GM21529 (cell line): ENCODE measurements at regions not wholly inside any gene's neighbourhood (a gene's known extent, or its start where the extent isn't known, plus 50 kb on each side); places are given as distances from the start of the nearest gene placed in this dataset.
A peak's percentile ranks its signal among the peaks of the same experiment; 100 is the strongest.
"Not testable (repeated sequence)": the region's sequence is repeated elsewhere in the genome, so short reads cannot be mapped to it uniquely, and the experiment has no call there.

ENCODE experiments used
- ATAC-seq: cut with Tn5 transposase; IDR thresholded peaks from one replicate; pipeline ENCODE4 v1.9.1; 2021; ENCODE audit not compliant: unreplicated experiment

GRCh38 chr13:44815623-44816022, 173.6 kb downstream of the NUFIP1 start:
- peak; percentile 51 for ATAC-seq

DNA sequence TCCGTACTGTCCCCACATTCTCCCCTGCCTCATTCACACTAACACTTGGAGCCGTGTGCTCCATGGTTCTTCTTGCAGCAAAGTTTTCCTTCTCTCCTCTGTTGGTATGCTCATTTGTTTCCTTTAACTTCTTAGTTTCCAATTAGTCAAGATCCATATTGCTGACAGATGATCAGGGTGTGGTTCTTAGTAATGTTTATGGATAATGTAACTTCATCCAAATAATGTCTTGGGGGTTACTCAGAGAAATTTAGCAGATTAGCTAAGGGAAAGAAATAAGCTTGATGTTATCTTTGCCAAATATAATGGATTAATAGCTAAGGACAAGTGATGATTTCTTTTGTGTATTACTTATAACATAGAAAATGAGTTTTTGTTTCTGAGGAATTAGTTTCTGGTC, 174.4 kb downstream of the NUFIP1 start:
- no peak for ATAC-seq

GRCh38 chr13:44814161-44814560, 175.1 kb downstream of the NUFIP1 start:
- no peak for ATAC-seq

DNA sequence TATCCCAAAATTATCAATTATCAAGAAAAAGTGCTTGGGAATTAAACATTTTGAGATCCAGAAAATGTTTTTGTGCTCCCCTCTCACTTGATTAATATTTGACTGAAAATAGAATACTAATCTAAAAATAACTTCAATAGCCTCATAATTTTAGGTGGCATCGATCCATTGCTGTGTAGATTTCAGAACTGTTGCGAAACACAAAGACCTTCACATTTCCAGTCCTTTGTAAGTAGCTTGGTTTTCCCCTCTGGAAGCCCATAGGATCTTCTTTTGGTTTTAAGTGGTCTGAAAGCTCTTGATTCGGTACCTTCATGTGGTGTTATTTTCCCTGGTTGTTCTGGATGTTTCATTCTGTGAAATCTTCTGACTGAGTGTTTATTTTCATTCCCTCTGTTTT, 176.5 kb downstream of the NUFIP1 start:
- no peak for ATAC-seq

DNA sequence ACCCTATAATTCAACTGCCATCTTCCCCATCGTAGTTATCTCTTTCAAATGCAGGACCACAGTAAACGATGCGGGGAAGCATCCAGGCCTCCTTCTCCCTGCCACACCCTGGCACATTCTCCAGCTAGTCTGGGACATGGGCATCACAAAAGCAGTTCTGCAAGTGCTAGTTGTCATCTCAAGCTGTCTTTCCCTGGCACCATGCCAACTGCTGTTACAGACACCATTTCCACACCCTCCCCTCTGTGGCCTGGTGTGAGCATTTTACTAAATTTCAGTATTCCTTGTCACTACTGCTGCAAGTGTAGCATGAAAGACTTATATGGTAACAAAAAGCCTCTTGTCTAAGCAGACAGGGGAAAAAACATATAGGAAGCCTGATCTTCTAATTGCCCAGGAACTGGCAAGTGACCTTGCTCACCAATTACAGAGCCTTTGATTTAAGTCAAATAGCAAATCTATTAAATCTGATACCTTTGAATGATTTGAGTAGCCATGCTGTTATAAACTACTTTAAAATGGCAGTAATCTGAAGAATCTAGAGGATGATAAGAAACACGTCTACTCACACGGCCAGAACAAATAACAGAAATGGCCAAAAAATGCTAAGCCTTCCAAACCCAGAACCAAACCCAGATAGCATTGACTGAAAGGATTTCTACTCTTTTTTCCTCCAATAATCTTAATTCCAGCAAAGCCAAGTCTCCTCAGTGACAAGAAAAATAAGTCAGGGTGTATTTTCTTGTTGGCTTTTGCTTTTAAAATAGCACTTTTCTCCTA, 179.0 kb downstream of the NUFIP1 start:
- ATAC-seq: no peak

DNA sequence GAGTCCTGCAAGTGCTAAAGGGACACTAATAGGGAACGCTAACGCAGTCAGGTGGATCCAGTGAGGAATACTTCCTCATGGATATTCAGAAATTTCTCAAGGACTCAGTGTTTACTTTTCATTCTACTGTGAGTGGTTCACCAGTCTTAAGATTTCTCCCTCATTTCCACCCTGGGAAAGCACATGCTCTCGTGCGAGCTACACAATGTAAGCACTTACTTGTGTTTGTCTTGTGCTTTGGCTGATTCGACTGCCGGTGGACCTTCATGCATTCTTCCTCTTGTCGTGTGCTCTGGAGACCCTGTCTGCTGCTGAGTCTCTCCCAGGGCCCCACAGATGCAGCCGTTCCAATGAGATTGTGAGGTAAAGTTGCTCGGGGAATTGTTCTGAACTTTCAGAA, 180.1 kb downstream of the NUFIP1 start:
- ATAC-seq: no peak

DNA sequence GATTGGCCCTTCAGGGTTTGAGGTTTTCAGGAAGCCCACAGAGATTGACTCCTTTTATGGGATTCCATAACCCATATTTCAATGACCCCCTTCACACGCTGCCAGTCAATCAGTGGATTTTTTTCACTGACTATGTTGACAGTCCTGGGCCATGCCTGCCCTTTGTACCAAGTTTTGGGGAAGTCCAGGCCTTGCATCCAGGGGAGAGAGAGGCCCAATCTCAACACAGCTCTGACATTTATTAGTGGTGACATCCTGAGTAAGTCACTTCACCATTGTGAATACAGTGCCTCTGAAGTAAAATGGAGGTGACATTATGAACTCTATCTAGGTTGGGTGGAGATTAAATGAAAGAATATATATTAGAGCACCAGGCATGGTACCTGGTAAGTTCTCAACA, 181.1 kb downstream of the NUFIP1 start:
- ATAC-seq: no peak

GRCh38 chr13:44807449-44808034, 181.7 kb downstream of the NUFIP1 start:
- no peak for ATAC-seq

DNA sequence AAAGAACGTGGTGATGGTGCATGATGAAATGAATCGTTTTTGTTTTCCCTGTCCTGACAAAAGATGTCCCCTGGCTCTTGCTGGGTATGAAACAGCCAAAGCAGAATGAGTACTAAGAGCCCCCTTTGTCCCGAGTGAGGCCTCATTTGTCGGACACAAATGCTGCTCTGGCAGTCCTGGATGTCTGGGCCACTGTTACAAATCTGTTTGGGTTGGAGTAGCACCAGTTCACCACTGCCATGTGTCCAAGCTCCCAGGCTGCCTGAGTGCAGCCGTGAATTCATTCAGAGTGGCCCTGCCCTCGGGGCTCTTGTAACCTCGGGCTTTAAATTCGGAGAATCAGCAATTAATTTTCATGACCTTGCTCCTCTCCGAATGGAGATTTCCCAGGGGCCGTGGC, 182.4 kb downstream of the NUFIP1 start:
- ATAC-seq: no peak

DNA sequence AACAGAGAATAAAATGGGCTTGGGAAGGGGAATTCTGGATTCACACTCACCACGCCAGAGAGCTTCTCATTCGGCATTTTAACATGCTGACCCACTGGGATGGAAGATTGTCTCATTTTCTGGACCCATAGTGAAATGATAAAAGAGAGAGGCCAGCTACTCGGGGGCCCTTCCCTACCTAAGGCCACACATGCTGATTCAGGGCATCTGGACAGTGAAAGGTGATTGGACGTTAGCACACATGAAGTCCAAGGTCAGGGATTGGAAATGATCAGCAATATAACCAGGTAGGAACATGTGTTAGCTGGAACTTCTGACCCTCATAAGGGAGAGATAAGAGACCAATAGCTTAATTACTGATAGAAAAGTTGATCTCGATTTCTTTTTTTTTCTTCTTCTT, 183.7 kb downstream of the NUFIP1 start:
- ATAC-seq: no peak

- no peak for ATAC-seq
These were observed 185.9 kb downstream of the NUFIP1 start for GRCh38 chr13:44803390-44803789.

DNA sequence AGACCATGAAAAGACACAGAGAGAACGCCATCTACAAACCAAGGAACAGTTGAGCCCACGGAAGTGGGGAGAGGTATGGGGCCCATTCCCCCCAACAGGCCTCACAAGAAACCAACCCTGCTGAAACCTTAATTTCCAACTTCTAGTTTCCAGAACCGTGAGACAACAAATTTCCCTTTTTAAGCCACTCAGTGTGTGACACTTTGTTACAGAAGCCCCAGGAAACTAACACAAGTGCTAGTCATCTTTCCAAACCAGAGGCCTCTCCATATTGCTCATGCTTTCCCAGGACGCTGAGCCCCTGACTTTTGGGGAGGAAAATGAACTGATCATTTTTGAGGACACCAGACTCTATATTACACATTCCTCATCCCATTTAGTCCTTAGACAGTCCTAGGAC, 186.8 kb downstream of the NUFIP1 start:
- ATAC-seq: no peak

- no peak for ATAC-seq
These were observed 187.3 kb downstream of the NUFIP1 start for GRCh38 chr13:44801990-44802389.

DNA sequence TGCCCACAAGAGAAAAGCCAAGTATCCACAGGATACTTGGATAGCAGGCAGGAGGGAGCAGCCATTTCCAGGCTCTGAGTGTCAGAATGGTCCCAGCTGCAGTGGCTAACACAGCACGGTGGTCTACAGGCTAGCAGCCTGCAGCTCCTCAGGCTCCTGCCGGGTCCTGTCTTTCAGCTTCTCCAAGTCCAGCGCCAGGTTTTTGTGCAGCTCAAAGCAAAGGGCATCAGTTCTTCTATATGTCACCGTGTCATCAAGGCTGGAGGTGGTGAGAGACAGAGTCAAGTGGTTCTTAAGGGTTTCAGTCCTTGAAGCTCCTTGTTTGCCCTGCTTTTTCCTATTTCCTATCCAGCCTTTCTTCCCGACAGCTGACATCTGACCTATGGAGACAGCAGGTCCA, 188.6 kb downstream of the NUFIP1 start:
- no peak for ATAC-seq

DNA sequence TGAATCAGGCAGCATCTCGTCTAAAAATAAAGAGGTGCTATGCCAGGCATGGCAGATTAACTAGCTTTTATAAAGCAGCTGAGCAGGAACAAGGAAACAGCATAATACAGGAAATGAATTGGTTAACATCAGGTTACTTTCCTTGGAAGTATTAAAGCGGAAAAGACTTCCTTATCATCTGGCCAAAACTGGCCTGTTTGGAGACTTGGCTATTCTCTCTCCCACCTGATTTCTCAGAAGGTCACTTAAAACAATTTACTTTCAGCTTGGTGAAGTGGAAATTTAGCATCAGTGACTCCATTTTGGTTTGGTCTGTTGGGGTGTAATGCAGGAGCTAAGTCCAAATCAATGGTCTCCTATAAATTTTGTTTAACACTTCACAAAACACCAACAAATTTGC, 191.6 kb downstream of the NUFIP1 start:
- no peak for ATAC-seq

DNA sequence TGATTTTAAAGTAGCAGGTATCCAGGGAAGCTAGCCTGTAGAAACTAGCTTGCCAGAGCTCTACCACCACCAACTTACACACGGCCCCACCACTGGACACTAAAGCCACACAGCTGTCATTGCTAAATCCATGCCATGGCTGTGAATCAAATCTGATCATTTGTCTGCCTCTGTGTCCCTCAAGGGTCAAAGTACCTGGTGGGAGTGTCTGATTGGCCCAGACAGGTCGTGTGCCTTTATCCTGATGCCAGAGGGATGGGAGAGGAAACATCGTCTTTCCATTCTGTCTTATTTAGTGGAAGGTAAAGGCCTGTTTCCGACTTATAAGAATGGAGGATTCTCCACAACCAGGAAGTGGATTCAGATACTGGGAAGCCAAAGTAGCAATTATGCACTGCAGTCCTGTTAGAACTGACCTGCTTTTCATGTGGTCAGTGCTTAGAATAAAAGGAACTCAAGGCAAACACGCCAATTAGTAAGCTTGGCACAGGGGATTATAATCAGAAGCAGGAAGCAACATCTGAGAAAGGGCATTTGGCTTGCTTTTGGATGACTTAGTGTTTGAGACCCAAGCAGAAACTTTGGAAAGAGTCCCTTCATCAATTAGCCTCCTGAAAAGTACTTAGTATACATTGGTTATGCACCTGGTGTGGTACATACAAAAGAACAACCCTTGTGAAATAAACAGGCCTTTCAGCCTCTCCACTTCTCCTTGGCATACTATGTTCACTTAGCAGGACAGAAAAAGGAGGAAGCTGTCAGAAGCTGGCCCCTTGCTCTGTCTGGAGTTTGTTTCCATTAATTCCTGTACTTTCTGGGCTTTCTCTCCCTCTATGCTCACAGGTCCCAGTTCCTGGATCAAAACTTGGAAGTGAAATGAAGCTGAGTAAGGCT, 192.4 kb downstream of the NUFIP1 start:
- no peak for ATAC-seq

DNA sequence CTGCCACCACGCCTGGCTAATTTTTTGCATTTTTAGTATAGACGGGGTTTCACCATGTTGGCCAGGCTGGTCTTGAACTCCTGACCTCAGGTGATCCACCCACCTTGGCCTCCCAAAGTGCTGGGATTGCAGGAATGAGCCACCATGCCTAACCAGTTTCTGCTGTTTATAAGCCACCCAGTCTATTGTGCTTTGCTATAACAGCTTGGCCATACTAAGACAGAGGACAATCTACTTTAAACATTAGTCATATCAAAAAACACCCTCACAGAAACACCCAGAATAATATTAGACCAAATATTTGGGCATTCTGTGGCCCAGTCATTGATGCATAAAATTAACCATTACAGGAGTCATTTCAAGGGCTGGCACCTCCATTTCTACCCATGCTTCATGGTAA, 193.2 kb downstream of the NUFIP1 start:
- not testable (repeated sequence) for ATAC-seq

GRCh38 chr13:44795176-44795575, 194.1 kb downstream of the NUFIP1 start:
- ATAC-seq: no peak

GRCh38 chr13:44792096-44792495, 197.2 kb downstream of the NUFIP1 start:
- ATAC-seq: no peak

GRCh38 chr13:44790289-44790688, 199.0 kb downstream of the NUFIP1 start:
- no peak for ATAC-seq

GRCh38 chr13:44787617-44788016, 201.7 kb downstream of the NUFIP1 start:
- no peak for ATAC-seq

GRCh38 chr13:44786756-44787155, 202.5 kb downstream of the NUFIP1 start:
- ATAC-seq: no peak
